Neuron (in vitro differentiated cells): ENCODE measurements at regions not wholly inside any gene's neighbourhood (a gene's known extent, or its start where the extent isn't known, plus 50 kb on each side); places are given as distances from the start of the nearest gene placed in this dataset.

Source experiments
- H2AFZ ChIP-seq: one replicate; pipeline ENCODE4 v1.6.1; 2013; ENCODE audit warnings: low read depth, mild to moderate bottlenecking, inconsistent platforms, low read length, moderate library complexity
- H3K27me3 ChIP-seq: one replicate; pipeline ENCODE4 v1.6.1; 2013; ENCODE audit warnings: low read length; ENCODE audit not compliant: insufficient read depth
- H3K36me3 ChIP-seq: one replicate; pipeline ENCODE4 v1.6.1; 2013; ENCODE audit warnings: low read length; ENCODE audit not compliant: insufficient read depth
- H3K4me1 ChIP-seq: one replicate; pipeline ENCODE4 v1.6.1; 2013; ENCODE audit warnings: low read length; ENCODE audit not compliant: insufficient read depth
- H3K4me3 ChIP-seq: 2 replicates; pipeline ENCODE4 v1.5.1; 2013; ENCODE audit warnings: mild to moderate bottlenecking, low read length, moderate library complexity
- H3K9me3 ChIP-seq: one replicate; pipeline ENCODE4 v1.6.1; 2013; ENCODE audit warnings: low read length

DNA sequence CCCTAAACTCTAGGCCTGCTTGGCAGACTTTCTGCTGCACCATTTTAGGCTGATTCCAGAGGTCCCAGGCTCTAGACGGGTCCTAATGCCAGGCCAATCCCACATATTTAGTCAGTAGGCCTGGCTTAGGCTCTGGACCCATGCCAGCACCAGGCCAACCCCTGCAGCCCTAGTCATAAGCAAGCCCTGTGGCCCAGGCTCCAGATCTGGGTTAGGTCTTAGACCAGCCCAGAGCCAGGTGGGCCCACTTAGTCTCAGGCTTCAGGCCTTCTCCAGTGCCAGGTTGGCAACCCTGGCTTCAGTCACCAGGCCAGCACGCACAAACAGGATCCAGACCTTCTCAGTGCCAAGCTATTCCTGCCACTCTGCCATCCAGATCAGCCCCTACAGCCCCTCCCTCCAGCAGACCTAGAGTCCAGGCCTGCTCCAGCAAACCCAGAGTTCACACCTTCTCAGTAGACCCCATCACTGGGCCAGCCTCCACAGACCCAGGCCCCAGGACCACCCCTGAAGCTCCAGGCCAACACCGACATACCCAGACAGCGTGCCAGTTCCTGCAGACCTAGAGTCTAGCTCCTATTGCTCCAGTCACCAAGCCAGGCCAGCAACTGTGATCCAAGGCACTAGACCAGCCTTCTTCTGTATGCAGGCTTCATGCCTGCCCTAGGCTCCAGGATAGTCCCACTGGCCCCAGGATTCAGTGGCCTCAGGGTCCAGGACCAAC, 467.6 kb downstream of the RWDD3 start:
- H3K36me3 ChIP-seq = no peaks in the 10 kb centered on the region
- peaks cover 4% of the 10 kb centered on the region for H3K9me3 ChIP-seq
- no peaks in the 10 kb centered on the region for H3K4me1 ChIP-seq

DNA sequence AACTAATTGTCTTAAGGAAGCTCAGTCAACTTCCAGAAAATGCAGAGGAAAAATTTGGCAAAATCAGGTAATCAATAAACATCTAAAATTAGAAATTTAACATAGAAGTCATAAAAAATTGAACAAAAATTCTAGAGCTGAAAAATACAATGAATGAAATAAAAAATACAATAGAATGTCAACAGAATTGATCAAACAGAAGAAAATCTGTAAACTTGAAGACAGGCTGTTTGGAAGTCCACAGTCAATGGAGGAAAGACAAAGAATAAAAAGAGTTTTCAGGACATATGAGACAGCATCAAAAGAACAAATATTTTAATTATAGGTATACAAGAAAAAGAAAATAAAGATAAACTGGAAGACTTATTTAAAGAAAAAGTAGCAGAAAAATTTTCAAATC, 469.0 kb downstream of the RWDD3 start:
- Histone ChIP-seq H3K4me3 (no peak overlapping the region), H2AFZ (no peak overlapping the region), H3K36me3 (no peaks in the 10 kb centered on the region), H3K4me1 (no peaks in the 10 kb centered on the region), H3K27me3 (no peaks in the 10 kb centered on the region), H3K9me3 (peaks cover 4% of the 10 kb centered on the region)

More for the DNA sequence above, 467.6 kb downstream of the RWDD3 start:
- Histone ChIP-seq H2AFZ (no peak overlapping the region), H3K27me3 (no peaks in the 10 kb centered on the region), H3K4me3 (no peak overlapping the region)

DNA sequence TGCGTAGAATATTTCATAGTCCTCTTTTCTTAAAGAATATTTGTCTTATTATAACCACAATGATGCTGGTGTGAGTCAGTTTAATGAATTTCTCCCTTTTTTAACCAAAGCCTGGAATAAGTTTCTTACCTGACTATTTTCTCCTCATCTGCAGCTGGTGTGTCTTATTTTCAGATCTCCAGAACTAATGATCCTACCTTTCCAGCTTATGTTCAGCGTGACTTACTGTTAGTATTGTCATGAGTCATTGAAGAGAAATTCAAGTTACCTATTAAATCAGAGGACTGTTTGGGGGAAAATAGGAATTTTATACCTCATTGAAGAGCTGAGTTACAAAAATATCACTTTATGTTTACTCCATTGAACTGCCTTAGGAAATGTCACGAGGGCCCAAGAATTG, 482.1 kb downstream of the RWDD3 start:
- no peaks in the 10 kb centered on the region for H3K4me1 ChIP-seq

DNA sequence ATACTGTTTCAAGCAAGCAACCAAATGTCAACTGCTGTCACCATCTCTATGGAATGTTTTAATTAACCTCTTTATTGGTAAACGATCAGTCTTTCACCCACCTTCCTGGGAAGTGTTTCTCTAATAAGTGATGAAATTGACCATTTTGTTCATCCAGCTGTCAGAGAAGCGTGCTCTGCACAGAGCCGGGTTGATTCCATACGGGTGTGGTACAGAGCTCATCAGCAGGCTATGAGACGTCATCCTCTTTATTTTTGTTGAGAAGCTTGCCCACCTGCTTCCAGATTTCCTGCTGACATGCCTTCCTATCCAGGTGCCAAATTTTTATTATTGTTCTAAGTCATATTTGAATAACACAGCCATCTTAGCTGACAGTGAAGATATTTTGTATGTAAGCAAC, 482.5 kb downstream of the RWDD3 start:
- Histone ChIP-seq H3K9me3 (no peaks in the 10 kb centered on the region), H3K36me3 (no peaks in the 10 kb centered on the region), H2AFZ (no peak overlapping the region), H3K4me1 (no peaks in the 10 kb centered on the region), H3K4me3 (no peak overlapping the region), H3K27me3 (no peaks in the 10 kb centered on the region)

More for the DNA sequence above, 482.1 kb downstream of the RWDD3 start:
- no peaks in the 10 kb centered on the region for H3K27me3 ChIP-seq
- H3K36me3 ChIP-seq = no peaks in the 10 kb centered on the region
- no peak overlapping the region for H2AFZ ChIP-seq
- no peaks in the 10 kb centered on the region for H3K9me3 ChIP-seq
- no peak overlapping the region for H3K4me3 ChIP-seq

DNA sequence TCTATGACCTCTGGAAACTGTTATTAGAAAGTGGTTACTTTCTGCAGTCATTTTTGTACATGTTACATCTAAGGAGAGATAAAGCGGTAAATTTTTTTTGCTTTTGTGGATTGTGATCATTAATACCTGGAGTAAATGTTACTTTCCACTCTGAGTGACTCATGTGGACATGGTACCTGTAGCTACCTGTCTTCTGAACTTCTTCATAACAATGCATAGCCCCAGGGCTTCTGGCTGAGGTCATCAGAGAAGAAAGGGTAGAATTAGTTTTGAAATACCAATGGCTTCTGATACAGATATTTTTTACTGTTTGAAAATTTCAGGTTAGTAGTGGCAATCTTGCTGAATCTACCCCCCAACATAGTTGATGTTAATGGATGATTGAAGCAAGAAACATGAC, 489.3 kb downstream of the RWDD3 start:
- no peak overlapping the region for H3K4me3 ChIP-seq

DNA sequence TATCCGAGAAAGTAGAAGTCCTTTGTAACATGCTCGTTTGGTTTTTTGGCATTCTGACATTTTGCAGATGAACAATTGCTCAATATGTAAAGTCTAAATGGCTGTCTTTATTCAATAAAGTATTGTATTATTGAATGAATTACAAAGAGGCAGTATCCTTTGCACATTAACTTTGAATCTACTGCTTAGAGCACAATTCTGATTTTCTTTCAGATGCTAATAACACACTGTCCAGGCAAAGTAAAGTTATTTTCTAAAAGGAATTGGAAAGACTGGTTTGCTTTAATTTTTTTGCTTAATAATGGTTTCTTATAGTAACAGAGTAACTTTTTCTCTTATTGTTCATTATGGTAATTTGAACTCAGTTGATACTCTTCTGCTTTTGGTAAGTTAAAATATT, 494.8 kb downstream of the RWDD3 start:
- Histone ChIP-seq H2AFZ (no peak overlapping the region), H3K4me1 (no peaks in the 10 kb centered on the region), H3K36me3 (no peaks in the 10 kb centered on the region), H3K9me3 (no peaks in the 10 kb centered on the region), H3K27me3 (no peaks in the 10 kb centered on the region), H3K4me3 (no peak overlapping the region)

More for the DNA sequence above, 489.3 kb downstream of the RWDD3 start:
- no peaks in the 10 kb centered on the region for H3K36me3 ChIP-seq
- no peaks in the 10 kb centered on the region for H3K9me3 ChIP-seq
- no peaks in the 10 kb centered on the region for H3K4me1 ChIP-seq
- H3K27me3 ChIP-seq = no peaks in the 10 kb centered on the region
- H2AFZ ChIP-seq = no peak overlapping the region

DNA sequence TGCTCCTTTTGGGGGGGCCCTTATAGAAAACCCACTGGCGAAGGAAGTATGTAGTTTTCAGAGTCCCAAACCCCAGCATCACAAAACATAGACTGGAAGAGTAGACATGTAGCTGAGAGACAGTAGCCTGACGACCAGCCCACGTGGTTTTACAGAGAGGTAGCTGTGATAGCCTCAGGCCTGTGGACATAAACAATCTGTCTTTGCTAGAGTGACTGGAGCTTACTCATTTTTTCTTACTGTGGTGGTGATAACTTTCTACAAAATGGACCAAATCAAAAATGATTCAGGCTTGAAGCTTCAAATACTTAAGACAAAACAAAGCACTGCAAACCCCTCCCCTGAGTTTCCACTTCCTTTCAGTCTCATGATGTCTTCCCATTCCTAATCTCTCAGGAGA, 497.0 kb downstream of the RWDD3 start:
- peak overlapping the region; percentile 36 for H2AFZ ChIP-seq
- H3K36me3 ChIP-seq = no peaks in the 10 kb centered on the region
- H3K27me3 ChIP-seq = no peaks in the 10 kb centered on the region
- H3K4me3 ChIP-seq = no peak overlapping the region
- no peaks in the 10 kb centered on the region for H3K4me1 ChIP-seq
- no peaks in the 10 kb centered on the region for H3K9me3 ChIP-seq

DNA sequence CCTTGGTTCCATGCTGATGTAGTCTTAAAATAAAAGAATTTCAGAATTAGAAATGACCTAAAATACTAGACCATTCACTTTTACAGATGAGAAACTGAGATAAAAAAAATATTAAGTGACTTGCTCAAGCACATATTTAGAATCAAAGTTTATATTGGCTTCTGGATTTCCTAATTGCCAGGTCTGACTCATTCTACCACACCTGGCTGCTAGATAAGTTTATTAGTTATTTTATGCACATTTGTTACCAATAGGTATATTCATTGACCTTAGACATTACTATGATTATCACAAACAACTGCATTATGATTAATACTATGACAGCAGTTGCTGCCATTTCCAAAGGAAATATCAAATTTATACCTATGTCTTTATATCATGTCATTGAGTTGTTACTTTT, 497.5 kb downstream of the RWDD3 start:
- Histone ChIP-seq H3K27me3 (no peaks in the 10 kb centered on the region), H3K4me1 (no peaks in the 10 kb centered on the region), H2AFZ (no peak overlapping the region), H3K9me3 (no peaks in the 10 kb centered on the region), H3K4me3 (no peak overlapping the region), H3K36me3 (no peaks in the 10 kb centered on the region)

DNA sequence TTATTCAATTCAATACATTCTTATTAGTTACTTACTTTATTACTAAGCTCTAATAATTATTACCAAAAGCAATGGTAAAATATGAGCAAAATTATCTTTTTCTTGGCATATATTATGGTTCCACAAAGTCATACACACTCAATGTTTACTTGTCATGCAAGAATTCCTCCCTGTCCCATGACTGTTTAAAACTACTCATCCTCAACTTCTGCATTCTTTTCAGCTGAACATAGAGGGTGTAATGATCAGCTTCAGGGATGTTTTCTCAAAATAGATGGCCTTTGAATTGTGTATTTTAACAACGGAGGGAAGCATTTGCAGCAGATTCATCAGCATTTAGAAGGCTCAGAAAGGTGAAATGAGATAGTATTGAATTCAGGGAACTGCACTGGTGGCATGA, 499.0 kb downstream of the RWDD3 start:
- Histone ChIP-seq H3K4me3 (no peak overlapping the region), H3K36me3 (no peaks in the 10 kb centered on the region), H2AFZ (no peak overlapping the region), H3K27me3 (no peaks in the 10 kb centered on the region), H3K9me3 (no peaks in the 10 kb centered on the region), H3K4me1 (no peaks in the 10 kb centered on the region)

DNA sequence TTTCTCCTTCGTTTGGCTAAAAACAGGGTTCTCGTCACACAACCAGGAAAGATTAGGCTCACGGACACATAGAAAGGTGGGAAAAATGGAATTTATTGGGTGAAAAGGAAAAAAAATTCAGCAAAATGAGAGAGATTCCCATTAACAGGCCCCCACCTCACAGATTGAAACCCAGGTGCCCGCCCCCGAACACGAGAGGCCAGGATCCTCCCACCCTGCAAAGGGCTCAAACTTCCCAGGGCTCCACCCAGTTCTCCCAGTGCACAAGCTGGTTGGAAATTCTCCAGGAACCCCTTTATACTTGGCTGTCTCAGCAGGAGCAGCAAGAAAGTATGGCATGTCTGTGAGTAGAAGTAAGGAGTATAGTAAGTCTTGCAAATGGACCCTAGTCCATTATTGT, 499.7 kb downstream of the RWDD3 start:
- H2AFZ ChIP-seq = no peak overlapping the region

DNA sequence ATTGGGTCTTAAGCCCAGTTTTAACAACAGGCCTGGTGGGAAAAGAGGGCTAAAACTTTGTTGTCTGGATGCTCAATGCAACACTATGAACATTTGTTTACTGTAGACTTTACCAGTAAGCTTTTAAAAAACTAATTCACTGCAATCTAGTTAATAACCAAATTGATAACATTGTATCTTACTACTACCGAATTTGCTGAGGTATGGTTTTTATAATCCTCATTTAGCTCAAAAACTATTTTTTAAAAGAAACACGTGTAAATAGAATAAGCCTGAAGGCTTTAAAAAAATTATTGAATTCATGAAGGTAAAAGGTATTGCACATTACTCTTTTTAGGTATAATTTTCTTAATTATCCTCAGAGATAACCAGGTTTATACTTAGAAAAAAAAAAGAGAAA, 500.6 kb downstream of the RWDD3 start:
- Histone ChIP-seq H3K36me3 (no peaks in the 10 kb centered on the region), H3K4me3 (no peak overlapping the region), H2AFZ (no peak overlapping the region), H3K27me3 (no peaks in the 10 kb centered on the region), H3K4me1 (no peaks in the 10 kb centered on the region), H3K9me3 (no peaks in the 10 kb centered on the region)

More for the DNA sequence above, 499.7 kb downstream of the RWDD3 start:
- Histone ChIP-seq H3K9me3 (no peaks in the 10 kb centered on the region), H3K4me1 (no peaks in the 10 kb centered on the region), H3K36me3 (no peaks in the 10 kb centered on the region), H3K4me3 (no peak overlapping the region), H3K27me3 (no peaks in the 10 kb centered on the region)

DNA sequence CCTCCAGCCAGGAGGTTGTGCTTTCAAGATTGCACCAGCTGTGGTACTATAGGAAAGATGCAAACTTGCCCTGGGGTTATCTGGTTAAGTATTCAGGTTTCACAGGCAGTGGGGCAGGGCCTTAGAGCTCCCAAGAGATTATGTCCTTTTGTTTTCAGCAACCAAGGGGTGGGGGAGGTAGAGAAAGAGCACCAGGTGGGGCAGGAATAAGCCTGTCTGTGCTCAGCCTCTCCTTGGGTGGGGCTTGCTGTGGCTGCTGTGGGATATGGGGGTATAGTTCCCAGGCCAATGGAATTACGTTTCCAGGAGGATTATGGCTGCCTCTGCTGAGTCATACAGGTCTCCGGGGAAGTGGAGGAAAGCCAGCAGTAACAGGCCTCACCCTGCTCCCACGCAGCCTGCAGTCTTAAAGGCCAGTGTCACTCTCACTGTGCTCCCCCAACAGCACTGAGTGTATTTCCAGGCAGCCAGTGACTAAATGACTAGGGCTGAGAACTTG, 508.6 kb downstream of the RWDD3 start:
- Histone ChIP-seq H3K9me3 (no peaks in the 10 kb centered on the region), H3K27me3 (no peaks in the 10 kb centered on the region), H2AFZ (no peak overlapping the region), H3K4me1 (no peaks in the 10 kb centered on the region), H3K36me3 (no peaks in the 10 kb centered on the region), H3K4me3 (no peak overlapping the region)

DNA sequence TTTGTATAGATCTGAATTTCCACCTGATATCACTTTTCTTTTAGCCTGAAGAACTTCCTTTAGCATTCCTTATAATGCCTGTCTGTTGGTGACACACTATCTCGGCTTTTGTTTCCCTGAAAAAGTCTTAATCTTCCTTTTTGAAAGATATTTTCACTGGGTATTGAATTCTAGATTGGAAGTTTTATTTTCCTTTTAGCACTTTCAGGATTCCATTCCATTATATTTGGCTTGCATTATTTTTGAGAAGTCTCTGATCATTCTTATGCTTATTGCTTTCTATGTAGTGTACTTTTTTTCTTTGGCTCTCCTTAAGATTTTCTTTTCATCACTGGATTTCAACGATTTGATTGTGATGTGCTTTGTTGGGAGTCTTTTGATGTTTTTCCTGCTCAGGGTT, 510.7 kb downstream of the RWDD3 start:
- Histone ChIP-seq H3K27me3 (no peaks in the 10 kb centered on the region), H3K9me3 (no peaks in the 10 kb centered on the region), H3K36me3 (no peaks in the 10 kb centered on the region), H3K4me1 (no peaks in the 10 kb centered on the region), H3K4me3 (no peak overlapping the region), H2AFZ (no peak overlapping the region)
